Esophagus squamous epithelium (tissue), 5 donors: ENCODE measurements at regions not wholly inside any gene's neighbourhood (a gene's known extent, or its start where the extent isn't known, plus 50 kb on each side); places are given as distances from the start of the nearest gene placed in this dataset.

ENCODE experiments used
- DNase-seq: peaks from one replicate; lab custom pipeline; 2025; lab: John Stamatoyannopoulos, UW
- H3K27ac ChIP-seq, 4 donors: fragments of 200-600 bp; sonication (generic); one replicate each; pipeline ENCODE4 v1.5.1; 2016 to 2019; ENCODE audit warnings: mild to moderate bottlenecking in 1 of 4
- H3K27me3 ChIP-seq, 4 donors: fragments of 200-600 bp; sonication (generic); 1 replicate in 3 of 4; 2 replicates in 1 of 4; pipeline versions ENCODE4 v1.5.1 to v1.6.0; 2017 to 2021; ENCODE audit warnings: antibody characterized with exemption in 1 of 4
- H3K36me3 ChIP-seq, 3 donors: fragments of 200-600 bp; sonication (generic); one replicate each; pipeline ENCODE4 v1.5.1; 2016 to 2019
- H3K4me1 ChIP-seq, 3 donors: fragments of 200-600 bp; sonication (generic); one replicate each; pipeline ENCODE4 v1.5.1; 2017 to 2019
- H3K4me3 ChIP-seq, 4 donors: fragments of 200-600 bp; sonication (generic); 1 replicate in 3 of 4; 2 replicates in 1 of 4; pipeline ENCODE4 v1.5.1; 2016 to 2019; ENCODE audit warnings: mild to moderate bottlenecking in 2 of 4, moderate library complexity in 1 of 4
- H3K9me3 ChIP-seq, 3 donors: fragments of 200-600 bp; sonication (generic); one replicate each; pipeline ENCODE4 v1.5.1; 2016 to 2019
- POLR2A ChIP-seq, 4 donors: fragments of 450-650 bp; IDR thresholded peaks; one replicate each; pipeline ENCODE4 v1.6.1; 2017; ENCODE audit warnings: antibody characterized with exemption in 4 of 4, mild to moderate bottlenecking in 4 of 4, moderate library complexity in 3 of 4
- WGBS, 2 donors: methylation state at CpG; one replicate each; pipeline ENCODE4 v1.1.5; 2018; 5-methylcytosine and 5-hydroxymethylcytosine counted together
- intact Hi-C: fragments of 100-400 bp; cut with DNase I; formaldehyde crosslinking; loops from one replicate; pipeline ENCODE4 v1.15.0; 2022
- TF ChIP-seq, protein P1 (sequence below), 6 experiments: fragments of 450-650 bp in 4 of 6; fragments of 200-600 bp in 2 of 6; sonication (generic) in 2 of 6; IDR thresholded peaks; one replicate each; pipeline ENCODE4 v1.5.1; 2016 to 2019; ENCODE audit warnings: antibody characterized with exemption in 6 of 6, mild to moderate bottlenecking in 4 of 6, moderate library complexity in 4 of 6
- donor health status: DM: yes; HTN: yes; CAD: no.

DNA sequence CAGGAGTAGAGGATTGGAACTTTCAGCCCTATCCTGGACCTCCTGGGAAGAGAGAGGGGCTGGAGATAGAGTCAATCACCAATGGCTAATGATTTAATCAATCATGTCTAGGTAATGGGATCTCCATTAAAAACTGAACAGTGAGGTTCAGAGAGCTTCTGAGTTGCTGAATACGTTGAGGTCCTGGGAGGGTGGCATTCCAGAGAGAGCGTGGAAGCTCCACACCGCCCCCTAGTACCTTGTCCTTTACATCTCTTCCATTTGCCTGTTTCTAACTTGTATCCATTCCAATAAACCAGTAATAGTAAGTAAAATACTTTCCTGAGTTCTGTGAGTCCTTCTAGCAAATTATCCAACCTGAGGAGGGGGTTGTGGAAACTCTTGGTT is 101.7 kb downstream of the B3GNT2 start:
- 72 to 91% methylated on average over 3 of the region's 3 CpGs for WGBS, 2 donors
- Histone ChIP-seq H3K4me3 (no peak overlapping the region), H3K27me3 (no peaks in the 10 kb centered on the region), H3K9me3 (no peaks in the 10 kb centered on the region), H3K4me1 (peaks cover 14 to 29% (median 18%) of the 10 kb centered on the region in 3 donors), H3K27ac (no peak overlapping the region), H3K36me3 (no peaks in the 10 kb centered on the region)
- intact Hi-C loops = no loop called here
- TF ChIP-seq, protein P1, sequence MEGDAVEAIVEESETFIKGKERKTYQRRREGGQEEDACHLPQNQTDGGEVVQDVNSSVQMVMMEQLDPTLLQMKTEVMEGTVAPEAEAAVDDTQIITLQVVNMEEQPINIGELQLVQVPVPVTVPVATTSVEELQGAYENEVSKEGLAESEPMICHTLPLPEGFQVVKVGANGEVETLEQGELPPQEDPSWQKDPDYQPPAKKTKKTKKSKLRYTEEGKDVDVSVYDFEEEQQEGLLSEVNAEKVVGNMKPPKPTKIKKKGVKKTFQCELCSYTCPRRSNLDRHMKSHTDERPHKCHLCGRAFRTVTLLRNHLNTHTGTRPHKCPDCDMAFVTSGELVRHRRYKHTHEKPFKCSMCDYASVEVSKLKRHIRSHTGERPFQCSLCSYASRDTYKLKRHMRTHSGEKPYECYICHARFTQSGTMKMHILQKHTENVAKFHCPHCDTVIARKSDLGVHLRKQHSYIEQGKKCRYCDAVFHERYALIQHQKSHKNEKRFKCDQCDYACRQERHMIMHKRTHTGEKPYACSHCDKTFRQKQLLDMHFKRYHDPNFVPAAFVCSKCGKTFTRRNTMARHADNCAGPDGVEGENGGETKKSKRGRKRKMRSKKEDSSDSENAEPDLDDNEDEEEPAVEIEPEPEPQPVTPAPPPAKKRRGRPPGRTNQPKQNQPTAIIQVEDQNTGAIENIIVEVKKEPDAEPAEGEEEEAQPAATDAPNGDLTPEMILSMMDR (IDR thresholded peaks at IDR 0.05) = no peak
- TF ChIP-seq POLR2A (IDR thresholded peaks at IDR 0.05) = no peak
- DNase-seq = no peak

DNA sequence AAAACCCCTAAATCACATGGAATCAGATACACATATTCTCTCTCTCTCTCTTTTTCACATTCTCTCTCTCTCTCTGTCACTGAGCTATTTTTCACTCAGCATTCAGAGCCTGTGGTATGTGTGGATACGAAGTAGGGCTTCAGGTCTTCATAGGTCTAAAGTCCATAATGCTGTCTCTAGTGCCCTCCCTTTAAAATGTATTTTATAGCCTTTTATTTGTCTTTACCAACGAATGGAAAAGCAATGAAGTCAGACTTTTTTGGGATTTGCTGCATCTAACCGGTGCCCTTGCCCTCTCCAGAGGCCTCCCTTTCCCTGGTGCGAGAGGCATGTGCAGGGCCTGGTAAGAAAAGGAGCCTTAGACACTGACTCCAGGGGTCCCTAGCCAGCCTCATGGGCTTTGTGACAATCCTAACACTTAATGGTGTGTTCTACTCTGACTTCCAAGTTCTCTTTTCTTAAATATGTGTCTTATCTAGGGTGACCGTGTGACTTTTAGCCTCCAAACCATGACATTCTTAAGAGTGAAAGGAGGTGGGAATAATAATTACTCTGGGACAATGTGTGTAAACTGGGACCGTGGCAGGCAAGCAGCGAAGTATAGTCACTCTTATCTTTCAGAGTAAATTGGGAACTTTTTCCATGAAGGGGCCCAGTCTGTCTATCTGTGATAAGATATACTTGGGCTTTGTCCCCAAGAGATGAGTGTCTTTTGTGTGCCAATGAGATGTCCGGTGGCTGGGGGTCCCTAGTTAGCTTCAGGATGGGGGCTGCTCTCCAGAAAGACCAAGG is 101.1 kb downstream of the B3GNT2 start:
- Histone ChIP-seq H3K36me3 (no peaks in the 10 kb centered on the region), H3K4me1 (peaks cover 14 to 35% (median 24%) of the 10 kb centered on the region in 3 donors), H3K27ac (no peak overlapping the region), H3K9me3 (no peaks in the 10 kb centered on the region), H3K27me3 (no peaks in the 10 kb centered on the region), H3K4me3 (no peak overlapping the region)
- DNase-seq = no peak
- intact Hi-C loops = no loop called here
- TF ChIP-seq, protein P1 (IDR thresholded peaks at IDR 0.05) = no peak
- no peak for TF ChIP-seq POLR2A (IDR thresholded peaks at IDR 0.05)
- 88 to 91% methylated on average over 8 of the region's 8 CpGs for WGBS, 2 donors

DNA sequence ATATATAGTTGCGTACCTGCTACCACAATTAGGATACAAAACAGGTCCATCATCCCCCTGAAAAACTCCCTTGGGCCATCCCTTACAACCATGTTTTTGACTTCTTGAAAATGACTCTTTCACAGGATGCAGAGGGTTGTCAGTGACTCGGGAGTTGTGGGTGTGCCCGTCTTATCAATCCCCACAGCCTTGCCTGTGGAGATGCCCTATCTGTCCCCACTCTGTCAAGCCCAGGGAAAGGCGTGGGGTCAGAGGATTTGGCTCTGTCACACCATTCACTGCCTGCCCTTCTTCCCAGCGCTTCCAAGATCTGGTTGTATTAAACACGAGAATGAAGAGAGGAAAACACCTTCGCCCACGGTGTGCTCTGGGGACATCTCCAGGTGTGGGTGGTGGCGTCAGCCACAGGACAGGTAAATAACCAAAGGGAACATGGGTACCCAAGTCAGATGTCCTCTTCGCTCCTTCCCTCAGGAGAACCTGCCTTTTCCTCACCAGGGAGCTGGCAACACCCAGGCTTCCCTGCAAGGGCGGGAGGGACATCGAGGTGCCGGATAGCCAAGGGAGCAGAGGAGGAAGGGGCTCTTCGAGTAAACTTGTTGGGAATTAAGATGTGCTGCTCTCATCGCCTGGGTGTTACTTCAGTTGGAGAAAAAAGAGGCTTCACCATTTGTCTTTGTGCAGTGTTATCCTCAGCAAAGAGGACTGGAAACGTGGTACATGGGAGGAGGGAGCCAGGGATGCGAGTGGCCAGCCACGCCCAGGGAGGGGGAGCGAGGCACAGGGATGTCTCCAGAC is 100.3 kb downstream of the B3GNT2 start:
- Histone ChIP-seq H3K27me3 (no peaks in the 10 kb centered on the region), H3K4me3 (no peak overlapping the region), H3K9me3 (no peaks in the 10 kb centered on the region), H3K27ac (no peak overlapping the region), H3K4me1 (peaks cover 14 to 41% (median 24%) of the 10 kb centered on the region in 3 donors), H3K36me3 (no peaks in the 10 kb centered on the region)
- WGBS, 2 donors = 79 to 82% methylated on average over 11 to 19 of the region's 19 CpGs
- DNase-seq = no peak
- intact Hi-C loops = no loop called here
- TF ChIP-seq, protein P1 (IDR thresholded peaks at IDR 0.05) = no peak
- TF ChIP-seq POLR2A (IDR thresholded peaks at IDR 0.05) = no peak

DNA sequence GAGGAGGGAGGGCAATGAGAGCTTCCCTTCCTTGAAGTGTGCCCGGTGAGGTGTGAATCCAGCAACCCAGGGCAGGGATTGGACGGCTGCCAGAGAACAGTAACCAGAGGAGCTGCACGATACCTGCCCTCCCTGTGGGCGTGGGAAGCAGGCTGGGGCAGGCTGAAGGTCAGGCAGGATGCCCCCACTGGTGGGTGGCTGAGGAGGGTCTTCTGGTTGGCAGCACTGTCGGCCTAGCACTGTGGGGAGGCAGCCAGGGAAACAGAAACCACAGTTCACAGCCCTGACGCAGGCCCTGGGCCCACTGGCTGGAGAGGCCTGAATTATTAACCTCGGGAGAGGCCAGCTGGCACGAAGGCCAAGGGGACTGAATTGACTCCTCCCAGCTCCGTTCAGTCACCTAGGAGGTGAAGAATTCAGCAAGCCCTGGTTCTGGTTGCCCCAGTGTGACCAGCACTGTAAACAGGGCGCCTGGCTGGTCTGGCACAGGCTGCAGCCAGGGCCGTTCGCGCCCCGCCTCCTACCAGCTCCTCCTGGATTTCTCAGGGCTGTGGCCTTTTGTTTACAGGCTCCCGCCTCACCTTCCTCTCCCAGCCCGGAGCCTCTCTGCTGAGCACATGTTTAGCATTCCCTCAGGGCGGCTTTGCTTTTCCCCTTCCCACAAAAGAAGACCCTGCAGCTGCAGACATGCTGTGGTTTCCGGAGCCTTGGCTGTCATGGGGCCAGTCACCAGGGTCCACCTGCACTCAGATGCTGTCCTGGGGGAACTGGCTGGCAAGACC is 97.8 kb downstream of the B3GNT2 start:
- H3K27ac ChIP-seq = peak overlapping the region; percentile 82 to 89 (median 86)
- DNase-seq = no peak
- WGBS, 2 donors = 32 to 46% methylated on average over 10 to 12 of the region's 18 CpGs
- intact Hi-C loops = no loop called here
- no peaks in the 10 kb centered on the region for H3K36me3 ChIP-seq
- peak overlapping the region in 3 of 4 donors; percentile 17 to 20 (median 18) for H3K4me3 ChIP-seq
- H3K4me1 ChIP-seq = peaks cover 14 to 44% (median 24%) of the 10 kb centered on the region in 3 donors
- TF ChIP-seq POLR2A (IDR thresholded peaks at IDR 0.05) = no peak
- TF ChIP-seq, protein P1 (IDR thresholded peaks at IDR 0.05) = no peak
- no peaks in the 10 kb centered on the region for H3K27me3 ChIP-seq
- H3K9me3 ChIP-seq = no peaks in the 10 kb centered on the region
